GM12875 (cell line): ENCODE measurements at regions not wholly inside any gene's neighbourhood (a gene's known extent, or its start where the extent isn't known, plus 50 kb on each side); places are given as distances from the start of the nearest gene placed in this dataset.

ENCODE experiments used
- H3K4me3 ChIP-seq: one replicate; pipeline ENCODE4 v1.5.1; 2011; ENCODE audit warnings: low read depth, low read length, control low read depth
- CTCF ChIP-seq: IDR thresholded peaks from 2 replicates; pipeline ENCODE4 v1.5.1; 2011; ENCODE audit warnings: low read depth, mild to moderate bottlenecking, control low read depth, inconsistent platforms, low read length, moderate library complexity, borderline replicate concordance; ENCODE audit not compliant: insufficient read depth

- no peak for TF ChIP-seq CTCF
- H3K4me3 ChIP-seq, result no peak overlapping the region
Observed at GRCh38 chr6:15063253-15063853, 182.5 kb upstream of the JARID2 start.

GRCh38 chr6:15065261-15065989 lies 180.4 kb upstream of the JARID2 start:
- no peak for TF ChIP-seq CTCF
- no peak overlapping the region for H3K4me3 ChIP-seq

GRCh38 chr6:15066089-15066758 lies 179.6 kb upstream of the JARID2 start:
- no peak for TF ChIP-seq CTCF
- no peak overlapping the region for H3K4me3 ChIP-seq

- H3K4me3 ChIP-seq, result no peak overlapping the region
- TF ChIP-seq CTCF, result no peak
Observed at GRCh38 chr6:15073344-15073789, 172.5 kb upstream of the JARID2 start.

GRCh38 chr6:15073883-15074465 lies 171.9 kb upstream of the JARID2 start:
- TF ChIP-seq CTCF, result no peak
- no peak overlapping the region for H3K4me3 ChIP-seq

- no peak overlapping the region for H3K4me3 ChIP-seq
- TF ChIP-seq CTCF, result no peak
Observed at GRCh38 chr6:15074806-15075205, 171.1 kb upstream of the JARID2 start.
